ENCODE measurements at regions not wholly inside any gene's neighbourhood (a gene's known extent, or its start where the extent isn't known, plus 50 kb on each side); places are given as distances from the start of the nearest gene placed in this dataset.

DNA sequence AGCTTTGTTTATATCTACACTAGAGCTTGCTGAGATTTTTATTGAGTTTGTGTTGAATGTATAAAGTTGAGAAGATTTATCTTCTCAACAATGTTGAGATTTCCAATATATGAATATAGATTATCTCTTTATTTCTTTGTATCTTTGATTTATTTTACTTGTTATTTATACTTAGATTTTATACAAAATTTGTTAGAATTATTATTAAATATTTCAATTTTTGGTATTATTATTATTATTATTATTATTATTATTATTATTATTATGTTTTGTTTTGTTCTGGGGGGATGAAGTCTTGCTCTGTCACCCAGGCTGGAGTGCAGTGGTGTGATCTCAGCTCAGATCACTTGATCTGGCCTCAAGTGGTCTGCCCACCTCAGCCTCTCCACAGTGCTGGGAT is 322.5 kb downstream of the PPARGC1A start:
- TF ChIP-seq, protein P1, sequence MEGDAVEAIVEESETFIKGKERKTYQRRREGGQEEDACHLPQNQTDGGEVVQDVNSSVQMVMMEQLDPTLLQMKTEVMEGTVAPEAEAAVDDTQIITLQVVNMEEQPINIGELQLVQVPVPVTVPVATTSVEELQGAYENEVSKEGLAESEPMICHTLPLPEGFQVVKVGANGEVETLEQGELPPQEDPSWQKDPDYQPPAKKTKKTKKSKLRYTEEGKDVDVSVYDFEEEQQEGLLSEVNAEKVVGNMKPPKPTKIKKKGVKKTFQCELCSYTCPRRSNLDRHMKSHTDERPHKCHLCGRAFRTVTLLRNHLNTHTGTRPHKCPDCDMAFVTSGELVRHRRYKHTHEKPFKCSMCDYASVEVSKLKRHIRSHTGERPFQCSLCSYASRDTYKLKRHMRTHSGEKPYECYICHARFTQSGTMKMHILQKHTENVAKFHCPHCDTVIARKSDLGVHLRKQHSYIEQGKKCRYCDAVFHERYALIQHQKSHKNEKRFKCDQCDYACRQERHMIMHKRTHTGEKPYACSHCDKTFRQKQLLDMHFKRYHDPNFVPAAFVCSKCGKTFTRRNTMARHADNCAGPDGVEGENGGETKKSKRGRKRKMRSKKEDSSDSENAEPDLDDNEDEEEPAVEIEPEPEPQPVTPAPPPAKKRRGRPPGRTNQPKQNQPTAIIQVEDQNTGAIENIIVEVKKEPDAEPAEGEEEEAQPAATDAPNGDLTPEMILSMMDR (IDR thresholded peaks at IDR 0.05), result no peak
- no peak for TF ChIP-seq POLR2A (IDR thresholded peaks at IDR 0.05)
